IPS-NIHi7 (cell line): ENCODE measurements at regions not wholly inside any gene's neighbourhood (a gene's known extent, or its start where the extent isn't known, plus 50 kb on each side); places are given as distances from the start of the nearest gene placed in this dataset.

Experiments
- DNase-seq: peaks from one replicate; pipeline ENCODE4 v3.0.0; 2012; ENCODE audit warnings: mixed read lengths; ENCODE audit errors: extremely low spot score

GRCh38 chr6:68391953-68392352 is 243.1 kb upstream of the ADGRB3 start:
- no peak for DNase-seq

GRCh38 chr6:68372991-68373390 is 262.1 kb upstream of the ADGRB3 start:
- DNase-seq, result no peak

GRCh38 chr6:68368845-68369244 is 266.2 kb upstream of the ADGRB3 start:
- DNase-seq, result no peak

GRCh38 chr6:68364271-68364805 is 270.7 kb upstream of the ADGRB3 start:
- no peak for DNase-seq

GRCh38 chr6:68343901-68344300 is 291.2 kb upstream of the ADGRB3 start:
- peak; percentile 70 for DNase-seq

GRCh38 chr6:68342286-68342685 is 292.8 kb upstream of the ADGRB3 start:
- no peak for DNase-seq

GRCh38 chr6:68339488-68340131 is 295.5 kb upstream of the ADGRB3 start:
- no peak for DNase-seq

GRCh38 chr6:68333442-68333841 is 301.6 kb upstream of the ADGRB3 start:
- DNase-seq, result no peak

- no peak for DNase-seq
Measured at GRCh38 chr6:68328156-68328555, 306.9 kb upstream of the ADGRB3 start.

GRCh38 chr6:68326762-68327161 is 308.3 kb upstream of the ADGRB3 start:
- DNase-seq, result no peak

GRCh38 chr6:68317366-68317765 is 317.7 kb upstream of the ADGRB3 start:
- DNase-seq, result no peak

GRCh38 chr6:68313911-68314310 is 321.2 kb upstream of the ADGRB3 start:
- DNase-seq, result no peak

GRCh38 chr6:68307301-68307700 is 327.8 kb upstream of the ADGRB3 start:
- no peak for DNase-seq

GRCh38 chr6:68296126-68296525 is 339.0 kb upstream of the ADGRB3 start:
- no peak for DNase-seq

GRCh38 chr6:68282646-68283045 is 352.4 kb upstream of the ADGRB3 start:
- DNase-seq, result no peak

GRCh38 chr6:68279793-68280557 is 355.1 kb upstream of the ADGRB3 start:
- no peak for DNase-seq

- DNase-seq, result no peak
Measured at GRCh38 chr6:68273297-68273696, 361.8 kb upstream of the ADGRB3 start.

GRCh38 chr6:68256391-68256790 is 378.7 kb upstream of the ADGRB3 start:
- DNase-seq, result no peak

GRCh38 chr6:68252632-68253031 is 382.4 kb upstream of the ADGRB3 start:
- no peak for DNase-seq

GRCh38 chr6:68247782-68248181 is 387.3 kb upstream of the ADGRB3 start:
- no peak for DNase-seq

- no peak for DNase-seq
Measured at GRCh38 chr6:68240726-68241125, 394.4 kb upstream of the ADGRB3 start.

- no peak for DNase-seq
Measured at GRCh38 chr6:68239034-68239433, 396.0 kb upstream of the ADGRB3 start.

GRCh38 chr6:68238097-68238601 is 396.9 kb upstream of the ADGRB3 start:
- DNase-seq, result no peak
